ENCODE measurements at regions not wholly inside any gene's neighbourhood (a gene's known extent, or its start where the extent isn't known, plus 50 kb on each side); places are given as distances from the start of the nearest gene placed in this dataset.

GRCh38 chr10:130263289-130263688 is 127.1 kb downstream of the GLRX3 start:
- Histone ChIP-seq H3K4me1 (ENCODE audit: insufficient read depth, low read length) (no peaks in the 10 kb centered on the region), H3K4ac (ENCODE audit: low read depth, low read length) (no peak overlapping the region), H3K9me3 (ENCODE audit: control insufficient read depth, low read depth, low read length) (peaks cover 26% of the 10 kb centered on the region), H3K27ac (ENCODE audit: insufficient read length, low read depth, low read length) (no peak overlapping the region), H4K8ac (replicated peaks; ENCODE audit: insufficient read length, low read depth, low read length) (no peak overlapping the region), H3K27me3 (ENCODE audit: insufficient read depth, low read length) (no peaks in the 10 kb centered on the region), H4K91ac (ENCODE audit: insufficient read length, low read depth, low read length) (no peak overlapping the region), H3K18ac (ENCODE audit: insufficient read length, low read depth, low read length) (no peak overlapping the region), H4K20me1 (ENCODE audit: control insufficient read depth, insufficient read depth, insufficient read length) (no peaks in the 10 kb centered on the region), H3K9ac (ENCODE audit: extremely low read depth, insufficient read length, low read length) (no peak overlapping the region), H3K14ac (ENCODE audit: insufficient read depth, low read length) (no peak overlapping the region), H2BK20ac (ENCODE audit: low read depth, low read length, poor library complexity, severe bottlenecking) (no peak overlapping the region), H3K79me1 (ENCODE audit: insufficient read depth, low read depth, low read length, poor library complexity, severe bottlenecking) (no peaks in the 10 kb centered on the region), H3K23me2 (ENCODE audit: insufficient read length, low read depth, low read length, poor library complexity, severe bottlenecking) (peaks cover 2% of the 10 kb centered on the region), H2AFZ (ENCODE audit: low read length) (no peak overlapping the region), H2BK5ac (ENCODE audit: insufficient read length, low read length) (no peak overlapping the region), H4K5ac (ENCODE audit: insufficient read length, low read depth, low read length) (no peak overlapping the region), H3K4me2 (ENCODE audit: insufficient read depth, insufficient read length, low read length) (no peak overlapping the region), H2BK120ac (ENCODE audit: low read depth, low read length, poor library complexity, severe bottlenecking) (no peak overlapping the region), H2BK15ac (ENCODE audit: low read depth, low read length) (no peak overlapping the region), H3T11ph (ENCODE audit: low read length) (no peak overlapping the region), H3K23ac (ENCODE audit: insufficient read length, low read depth, low read length) (no peak overlapping the region), H2AK5ac (ENCODE audit: insufficient read length, low read length) (no peak overlapping the region), H2BK12ac (ENCODE audit: insufficient read length, low read depth, low read length) (peak overlapping the region; percentile 33), H3K56ac (ENCODE audit: insufficient read length, low read depth, low read length) (no peak overlapping the region), H3K79me2 (ENCODE audit: insufficient read depth, low read length) (no peaks in the 10 kb centered on the region)
- H3K36me3 Mint-ChIP-seq (ENCODE audit: insufficient read depth in 1 of 3, low read depth in 3 of 3) = peaks cover 4 to 16% (median 12%) of the 10 kb centered on the region in 3 experiments; a peak in 4 of 7 replicates
- peaks cover 65 to 84% of the 10 kb centered on the region in 2 experiments for H3K9me3 Mint-ChIP-seq
- WGBS (ENCODE audit: extremely low coverage, insufficient read length, low lambda C conversion rate) = no CpG with 5 or more reads among the region's 12 CpGs
- no peak overlapping the region for H3K4me3 Mint-ChIP-seq
- TF ChIP-seq, protein P1, sequence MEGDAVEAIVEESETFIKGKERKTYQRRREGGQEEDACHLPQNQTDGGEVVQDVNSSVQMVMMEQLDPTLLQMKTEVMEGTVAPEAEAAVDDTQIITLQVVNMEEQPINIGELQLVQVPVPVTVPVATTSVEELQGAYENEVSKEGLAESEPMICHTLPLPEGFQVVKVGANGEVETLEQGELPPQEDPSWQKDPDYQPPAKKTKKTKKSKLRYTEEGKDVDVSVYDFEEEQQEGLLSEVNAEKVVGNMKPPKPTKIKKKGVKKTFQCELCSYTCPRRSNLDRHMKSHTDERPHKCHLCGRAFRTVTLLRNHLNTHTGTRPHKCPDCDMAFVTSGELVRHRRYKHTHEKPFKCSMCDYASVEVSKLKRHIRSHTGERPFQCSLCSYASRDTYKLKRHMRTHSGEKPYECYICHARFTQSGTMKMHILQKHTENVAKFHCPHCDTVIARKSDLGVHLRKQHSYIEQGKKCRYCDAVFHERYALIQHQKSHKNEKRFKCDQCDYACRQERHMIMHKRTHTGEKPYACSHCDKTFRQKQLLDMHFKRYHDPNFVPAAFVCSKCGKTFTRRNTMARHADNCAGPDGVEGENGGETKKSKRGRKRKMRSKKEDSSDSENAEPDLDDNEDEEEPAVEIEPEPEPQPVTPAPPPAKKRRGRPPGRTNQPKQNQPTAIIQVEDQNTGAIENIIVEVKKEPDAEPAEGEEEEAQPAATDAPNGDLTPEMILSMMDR (conservative IDR thresholded peaks at IDR 0.05) = no peak
- no peak overlapping the region for H3K27ac Mint-ChIP-seq
- peaks cover 6% of the 10 kb centered on the region for H3K27me3 Mint-ChIP-seq (ENCODE audit: low read depth)
- no peaks in the 10 kb centered on the region for H3K4me1 Mint-ChIP-seq
- DNase-seq = no peak

All from H9 (cell line).